DOHH2 (cell line): ENCODE measurements at regions not wholly inside any gene's neighbourhood (a gene's known extent, or its start where the extent isn't known, plus 50 kb on each side); places are given as distances from the start of the nearest gene placed in this dataset.

Experiments used
- H3F3A ChIP-seq: fragments of 200-600 bp; sonication (generic), shearing (Covaris generic); 2 replicates; pipeline ENCODE4 v1.6.0; 2016; ENCODE audit warnings: antibody characterized with exemption, mild to moderate bottlenecking; ENCODE audit not compliant: control insufficient read depth, insufficient read depth
- H3K27ac ChIP-seq: fragments of 200-600 bp; sonication (generic); 2 replicates; pipeline ENCODE4 v1.5.1; 2014; ENCODE audit warnings: low read depth, mild to moderate bottlenecking, low read length, moderate library complexity
- H3K27me3 ChIP-seq: fragments of 200-600 bp; sonication (generic); 2 replicates; pipeline ENCODE4 v1.6.1; 2014; ENCODE audit warnings: mild to moderate bottlenecking, low read length, mixed read lengths; ENCODE audit not compliant: control insufficient read depth
- H3K36me3 ChIP-seq: fragments of 200-600 bp; sonication (generic); 2 replicates; pipeline ENCODE4 v1.6.1; 2014; ENCODE audit warnings: mild to moderate bottlenecking, low read length, moderate library complexity, mixed read lengths; ENCODE audit not compliant: control insufficient read depth
- H3K4me1 ChIP-seq: fragments of 200-600 bp; sonication (generic); 2 replicates; pipeline ENCODE4 v1.6.1; 2014; ENCODE audit warnings: mild to moderate bottlenecking, low read length, mixed read lengths; ENCODE audit not compliant: control insufficient read depth
- H3K4me2 ChIP-seq: fragments of 200-600 bp; sonication (generic); 2 replicates; pipeline ENCODE4 v1.6.0; 2014; ENCODE audit warnings: mild to moderate bottlenecking, low read length, moderate library complexity
- H3K4me3 ChIP-seq: fragments of 200-600 bp; sonication (generic); 2 replicates; pipeline ENCODE4 v1.5.1; 2014; ENCODE audit warnings: mild to moderate bottlenecking, low read length, mixed read lengths
- H3K79me2 ChIP-seq: fragments of 200-600 bp; sonication (generic); 2 replicates; pipeline ENCODE4 v1.6.1; 2014; ENCODE audit warnings: mild to moderate bottlenecking, low read length, mixed read lengths; ENCODE audit not compliant: control insufficient read depth
- H3K9me2 ChIP-seq: fragments of 200-600 bp; sonication (generic); replicated peaks from 2 replicates; pipeline ENCODE4 v1.6.1; 2014; ENCODE audit warnings: mild to moderate bottlenecking, low read length, mixed read lengths; ENCODE audit not compliant: control insufficient read depth
- H3K9me3 ChIP-seq: fragments of 200-600 bp; sonication (generic); 2 replicates; pipeline ENCODE4 v1.6.1; 2014; ENCODE audit warnings: antibody characterized with exemption, low read length, mixed read lengths; ENCODE audit not compliant: control insufficient read depth, insufficient read depth
- H4K20me1 ChIP-seq: fragments of 200-600 bp; sonication (generic); 2 replicates; pipeline ENCODE4 v1.6.0; 2014; ENCODE audit warnings: low read depth, mild to moderate bottlenecking, antibody characterized with exemption, low read length, moderate library complexity; ENCODE audit not compliant: control insufficient read depth, insufficient read depth
- CTCF ChIP-seq: fragments of 200-600 bp; sonication (generic); IDR thresholded peaks from one replicate; pipeline ENCODE4 v1.5.1; 2014; ENCODE audit warnings: antibody characterized with exemption, mild to moderate bottlenecking, low read depth, low read length; ENCODE audit not compliant: poor library complexity, severe bottlenecking
- EZH2phosphoT487 ChIP-seq: fragments of 200-600 bp; sonication (generic); IDR thresholded peaks from 2 replicates; pipeline ENCODE4 v1.6.1; 2017; ENCODE audit warnings: borderline replicate concordance, mild to moderate bottlenecking, antibody characterized with exemption, low read length, moderate library complexity, mixed read lengths

DNA sequence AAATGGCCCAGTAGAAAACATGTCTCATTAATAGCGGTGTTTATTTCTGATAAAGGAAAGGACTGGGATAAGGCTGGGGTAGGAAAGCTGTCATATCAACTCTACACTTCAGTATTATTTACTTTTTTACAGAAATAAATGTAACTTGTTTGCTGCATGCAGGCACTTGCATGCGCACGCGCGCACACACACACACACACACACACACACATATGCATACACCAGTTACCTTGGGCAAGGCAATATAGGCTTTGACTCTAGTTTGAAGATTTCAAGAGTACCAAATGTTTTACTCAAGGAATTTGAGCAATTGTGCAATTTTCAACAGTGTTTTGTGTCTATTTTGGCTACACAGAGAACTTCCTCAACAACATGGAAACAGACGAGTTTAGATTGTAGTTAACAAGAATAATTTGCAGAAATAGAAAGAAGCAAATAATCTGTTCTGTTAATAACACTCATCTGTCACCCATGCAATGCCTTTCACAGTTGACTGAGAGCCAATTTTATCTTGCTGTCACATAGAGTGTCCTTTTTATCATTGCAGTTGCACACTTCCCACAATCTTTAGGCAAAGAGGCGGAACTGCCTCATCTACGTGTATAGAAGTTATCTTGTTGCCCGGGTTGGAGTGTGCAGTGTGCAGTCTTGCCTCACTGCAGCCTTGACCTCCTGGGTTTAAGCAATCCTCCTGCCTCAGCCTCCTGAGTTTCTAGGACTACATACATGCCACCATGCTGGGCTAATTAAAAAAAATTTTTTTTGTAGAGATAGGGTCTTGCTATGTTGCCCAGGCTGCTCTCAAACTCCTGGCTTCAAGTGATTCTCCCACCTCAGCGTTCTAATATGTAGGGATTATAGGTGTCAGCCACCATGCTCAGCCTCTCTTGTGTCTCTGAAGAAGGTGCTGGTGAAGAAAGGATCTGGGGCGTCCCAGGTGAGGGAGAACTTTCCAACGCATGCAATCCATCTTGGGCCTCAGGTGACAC, 64.6 kb upstream of the GPCPD1 start:
- no peaks in the 10 kb centered on the region for H3K9me2 ChIP-seq
- no peaks in the 10 kb centered on the region for H3K27me3 ChIP-seq
- H4K20me1 ChIP-seq: no peaks in the 10 kb centered on the region
- H3K79me2 ChIP-seq: no peaks in the 10 kb centered on the region
- H3K4me2 ChIP-seq: peak overlapping the region; percentile 66
- peak overlapping the region; percentile 55 for H3K4me3 ChIP-seq
- no peak for TF ChIP-seq CTCF
- TF ChIP-seq EZH2phosphoT487: no peak
- H3K9me3 ChIP-seq: no peaks in the 10 kb centered on the region
- peak overlapping the region; percentile 92 for H3K27ac ChIP-seq
- peaks cover 87% of the 10 kb centered on the region for H3K4me1 ChIP-seq
- peaks cover 30% of the 10 kb centered on the region for H3F3A ChIP-seq
- H3K36me3 ChIP-seq: no peaks in the 10 kb centered on the region

- H3K4me3 ChIP-seq: peak overlapping the region; percentile 55
- no peaks in the 10 kb centered on the region for H3K27me3 ChIP-seq
- H3K27ac ChIP-seq: peak overlapping the region; percentile 92
- H3K36me3 ChIP-seq: no peaks in the 10 kb centered on the region
- peaks cover 97% of the 10 kb centered on the region for H3K4me1 ChIP-seq
- H3K4me2 ChIP-seq: peak overlapping the region; percentile 66
- H3K79me2 ChIP-seq: no peaks in the 10 kb centered on the region
- TF ChIP-seq CTCF (peak; percentile 22), EZH2phosphoT487 (no peak)
- H3F3A ChIP-seq: peaks cover 36% of the 10 kb centered on the region
- no peaks in the 10 kb centered on the region for H3K9me3 ChIP-seq
- H3K9me2 ChIP-seq: no peaks in the 10 kb centered on the region
- no peaks in the 10 kb centered on the region for H4K20me1 ChIP-seq
These were observed 63.4 kb upstream of the GPCPD1 start for GRCh38 chr20:5674176-5674660.

DNA sequence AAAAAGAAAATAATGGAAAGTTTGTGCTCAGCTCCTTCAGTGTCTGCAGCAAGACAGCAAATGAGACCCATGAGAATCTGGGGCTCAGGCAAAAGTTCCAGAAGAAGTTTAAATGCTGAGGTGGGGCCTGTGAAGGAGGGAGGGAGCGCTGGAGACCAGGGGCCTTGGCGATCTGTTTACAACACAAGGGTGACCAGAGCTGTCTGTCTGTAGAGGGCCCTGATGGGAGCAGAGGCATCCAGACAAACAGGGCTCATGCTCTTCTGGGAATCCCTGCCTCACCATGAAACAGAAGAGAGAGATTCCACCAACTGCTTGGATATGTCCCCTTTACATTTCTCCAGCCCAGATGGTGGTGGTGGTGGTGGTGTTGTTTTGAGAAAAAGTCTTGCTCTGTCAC, 60.1 kb upstream of the GPCPD1 start:
- peak overlapping the region; percentile 70 for H3K27ac ChIP-seq
- H3F3A ChIP-seq: peaks cover 34% of the 10 kb centered on the region
- H3K4me2 ChIP-seq: peak overlapping the region; percentile 38
- H3K9me3 ChIP-seq: no peaks in the 10 kb centered on the region
- H4K20me1 ChIP-seq: no peaks in the 10 kb centered on the region
- no peaks in the 10 kb centered on the region for H3K27me3 ChIP-seq
- H3K79me2 ChIP-seq: no peaks in the 10 kb centered on the region
- TF ChIP-seq CTCF: no peak
- TF ChIP-seq EZH2phosphoT487: no peak
- H3K4me1 ChIP-seq: peaks cover 92% of the 10 kb centered on the region
- H3K4me3 ChIP-seq: peak overlapping the region; percentile 12
- H3K36me3 ChIP-seq: no peaks in the 10 kb centered on the region
- H3K9me2 ChIP-seq: no peaks in the 10 kb centered on the region
